ENCODE measurements at regions not wholly inside any gene's neighbourhood (a gene's known extent, or its start where the extent isn't known, plus 50 kb on each side); places are given as distances from the start of the nearest gene placed in this dataset.

DNA sequence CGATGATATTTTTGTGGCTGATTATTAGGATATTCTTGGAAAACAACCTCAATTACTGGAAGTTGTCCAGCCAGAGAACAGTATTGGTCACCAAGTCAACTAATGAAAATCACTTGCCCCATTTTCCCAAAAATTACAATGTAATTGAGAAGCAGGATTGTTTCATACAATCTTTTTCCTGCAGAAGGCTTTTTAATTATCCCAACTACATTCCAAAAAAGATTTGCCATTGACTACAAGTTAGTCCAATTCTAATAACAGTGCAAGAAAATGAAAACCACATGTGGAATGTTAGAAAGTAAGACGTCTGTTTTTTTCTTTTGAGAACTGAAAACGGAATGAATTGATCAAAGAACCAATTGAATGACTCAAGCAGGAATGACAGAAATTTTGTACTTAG, 1195.8 kb downstream of the SORCS1 start:
- Histone ChIP-seq H3K36me3 (no peaks in the 10 kb centered on the region), H3K27me3 (replicated peaks; ENCODE audit: insufficient read depth) (no peaks in the 10 kb centered on the region), H3K4me1 (replicated peaks) (no peaks in the 10 kb centered on the region), H3K4me3 (no peak overlapping the region), H3K27ac (no peak overlapping the region), H3K9me3 (no peaks in the 10 kb centered on the region)
- DNase-seq (ENCODE audit: low spot score) = no peak
- intact Hi-C loops (cut with DNase I) = no loop called here
- TF ChIP-seq CTCF (IDR thresholded peaks at IDR 0.05) = no peak
- no peak for TF ChIP-seq POLR2A (IDR thresholded peaks at IDR 0.05)
- TF ChIP-seq POLR2AphosphoS5 (IDR thresholded peaks at IDR 0.05) = no peak
- 77% methylated on average over 3 of the region's 3 CpGs for WGBS

DNA sequence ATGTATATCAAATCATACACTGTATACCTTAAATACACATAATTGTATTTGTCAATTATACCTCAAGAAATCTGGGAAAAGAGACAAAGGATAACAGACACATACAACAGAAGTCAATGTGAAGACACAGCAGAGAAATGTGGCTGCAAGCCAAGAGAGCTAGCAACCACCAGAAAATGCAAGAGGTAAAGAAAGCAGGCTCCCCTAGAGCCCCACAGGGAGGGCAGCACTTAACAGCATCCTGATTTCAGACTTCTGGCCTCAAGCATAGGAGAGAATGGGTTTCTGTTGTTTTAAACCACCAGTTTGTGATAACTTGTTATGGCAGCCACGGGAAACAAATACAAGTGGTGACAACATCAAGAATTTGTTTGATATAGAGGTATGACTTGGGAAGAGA, 1197.2 kb downstream of the SORCS1 start:
- Histone ChIP-seq H3K4me1 (replicated peaks) (no peaks in the 10 kb centered on the region), H3K4me3 (no peak overlapping the region), H3K36me3 (no peaks in the 10 kb centered on the region), H3K27ac (no peak overlapping the region), H3K27me3 (replicated peaks; ENCODE audit: insufficient read depth) (no peaks in the 10 kb centered on the region), H3K9me3 (no peaks in the 10 kb centered on the region)
- no peak for TF ChIP-seq POLR2AphosphoS5 (IDR thresholded peaks at IDR 0.05)
- TF ChIP-seq CTCF (IDR thresholded peaks at IDR 0.05) = no peak
- no peak for TF ChIP-seq POLR2A (IDR thresholded peaks at IDR 0.05)
- intact Hi-C loops (cut with DNase I) = no loop called here
- DNase-seq (ENCODE audit: low spot score) = no peak
- 87% methylated on average over 1 of the region's 1 CpG for WGBS

DNA sequence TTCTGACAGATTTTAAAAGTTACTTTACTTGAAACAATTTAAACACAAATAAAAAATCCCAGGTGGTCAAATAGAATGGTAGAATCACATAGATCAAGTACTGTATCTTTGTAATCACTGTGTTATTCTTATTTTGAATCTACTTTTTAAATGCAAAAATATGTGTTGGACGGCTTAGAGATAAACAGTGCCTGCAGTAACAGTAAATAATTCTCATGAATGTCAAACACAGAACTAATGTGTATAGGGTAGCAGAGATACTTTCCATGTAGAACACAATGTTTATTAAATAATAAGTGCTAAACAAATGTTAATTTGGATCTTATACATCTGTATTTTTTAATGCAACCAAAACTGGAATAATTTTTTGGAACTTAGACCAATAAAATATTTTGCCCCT, 1199.4 kb downstream of the SORCS1 start:
- TF ChIP-seq CTCF (IDR thresholded peaks at IDR 0.05) (no peak), POLR2A (IDR thresholded peaks at IDR 0.05) (no peak), POLR2AphosphoS5 (IDR thresholded peaks at IDR 0.05) (no peak)
- Histone ChIP-seq H3K4me1 (replicated peaks) (no peaks in the 10 kb centered on the region), H3K36me3 (no peaks in the 10 kb centered on the region), H3K27me3 (replicated peaks; ENCODE audit: insufficient read depth) (no peaks in the 10 kb centered on the region), H3K4me3 (no peak overlapping the region), H3K27ac (no peak overlapping the region), H3K9me3 (no peaks in the 10 kb centered on the region)
- WGBS = 36% methylated on average over 1 of the region's 1 CpG
- no peak for DNase-seq (ENCODE audit: low spot score)
- intact Hi-C loops (cut with DNase I) = no loop called here

DNA sequence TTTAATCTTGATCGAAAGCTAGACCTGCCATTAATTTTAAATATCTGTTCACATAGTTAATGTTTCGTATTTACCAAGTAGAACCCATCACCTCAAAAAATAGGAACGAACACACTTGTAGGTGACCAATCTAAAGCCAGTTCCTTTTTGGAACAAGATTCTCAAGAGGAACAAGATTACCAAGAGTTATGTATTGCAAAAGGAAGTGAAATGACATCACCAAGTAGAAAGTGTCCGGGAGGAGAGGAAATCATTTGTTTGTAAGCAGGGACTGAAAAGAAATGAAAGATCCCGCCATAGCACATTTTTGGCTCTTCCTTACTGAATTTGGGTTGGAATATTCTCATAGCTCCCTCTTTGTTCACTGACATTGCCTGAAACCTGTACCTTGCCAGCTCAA, 1200.5 kb downstream of the SORCS1 start:
- H3K4me3 ChIP-seq = no peak overlapping the region
- no peak for DNase-seq (ENCODE audit: low spot score)
- no peaks in the 10 kb centered on the region for H3K36me3 ChIP-seq
- H3K9me3 ChIP-seq = no peaks in the 10 kb centered on the region
- H3K27ac ChIP-seq = no peak overlapping the region
- no peaks in the 10 kb centered on the region for H3K4me1 ChIP-seq (replicated peaks)
- intact Hi-C loops (cut with DNase I) = no loop called here
- no peaks in the 10 kb centered on the region for H3K27me3 ChIP-seq (replicated peaks; ENCODE audit: insufficient read depth)
- 73% methylated on average over 5 of the region's 5 CpGs for WGBS
- no peak for TF ChIP-seq POLR2A (IDR thresholded peaks at IDR 0.05)
- no peak for TF ChIP-seq CTCF (IDR thresholded peaks at IDR 0.05)
- TF ChIP-seq POLR2AphosphoS5 (IDR thresholded peaks at IDR 0.05) = no peak

- TF ChIP-seq POLR2A (IDR thresholded peaks at IDR 0.05) (no peak), POLR2AphosphoS5 (IDR thresholded peaks at IDR 0.05) (no peak), CTCF (IDR thresholded peaks at IDR 0.05) (no peak)
- DNase-seq (ENCODE audit: low spot score) = no peak
- H3K9me3 ChIP-seq = no peaks in the 10 kb centered on the region
- H3K4me1 ChIP-seq (replicated peaks) = no peaks in the 10 kb centered on the region
- H3K4me3 ChIP-seq = no peak overlapping the region
- H3K27me3 ChIP-seq (replicated peaks; ENCODE audit: insufficient read depth) = no peaks in the 10 kb centered on the region
- WGBS = 3% methylated on average over 1 of the region's 1 CpG
- intact Hi-C loops (cut with DNase I) = no loop called here
- H3K36me3 ChIP-seq = no peaks in the 10 kb centered on the region
- H3K27ac ChIP-seq = no peak overlapping the region
Observed at GRCh38 chr10:105963334-105963884, 1201.1 kb downstream of the SORCS1 start.
